A172 (cell line): ENCODE measurements at regions not wholly inside any gene's neighbourhood (a gene's known extent, or its start where the extent isn't known, plus 50 kb on each side); places are given as distances from the start of the nearest gene placed in this dataset.
A peak's percentile ranks its signal among the peaks of the same experiment; 100 is the strongest.

ENCODE experiments used
- DNase-seq: peaks from one replicate; pipeline ENCODE4 v3.0.0-alpha.2; 2015; ENCODE audit warnings: low spot score

DNA sequence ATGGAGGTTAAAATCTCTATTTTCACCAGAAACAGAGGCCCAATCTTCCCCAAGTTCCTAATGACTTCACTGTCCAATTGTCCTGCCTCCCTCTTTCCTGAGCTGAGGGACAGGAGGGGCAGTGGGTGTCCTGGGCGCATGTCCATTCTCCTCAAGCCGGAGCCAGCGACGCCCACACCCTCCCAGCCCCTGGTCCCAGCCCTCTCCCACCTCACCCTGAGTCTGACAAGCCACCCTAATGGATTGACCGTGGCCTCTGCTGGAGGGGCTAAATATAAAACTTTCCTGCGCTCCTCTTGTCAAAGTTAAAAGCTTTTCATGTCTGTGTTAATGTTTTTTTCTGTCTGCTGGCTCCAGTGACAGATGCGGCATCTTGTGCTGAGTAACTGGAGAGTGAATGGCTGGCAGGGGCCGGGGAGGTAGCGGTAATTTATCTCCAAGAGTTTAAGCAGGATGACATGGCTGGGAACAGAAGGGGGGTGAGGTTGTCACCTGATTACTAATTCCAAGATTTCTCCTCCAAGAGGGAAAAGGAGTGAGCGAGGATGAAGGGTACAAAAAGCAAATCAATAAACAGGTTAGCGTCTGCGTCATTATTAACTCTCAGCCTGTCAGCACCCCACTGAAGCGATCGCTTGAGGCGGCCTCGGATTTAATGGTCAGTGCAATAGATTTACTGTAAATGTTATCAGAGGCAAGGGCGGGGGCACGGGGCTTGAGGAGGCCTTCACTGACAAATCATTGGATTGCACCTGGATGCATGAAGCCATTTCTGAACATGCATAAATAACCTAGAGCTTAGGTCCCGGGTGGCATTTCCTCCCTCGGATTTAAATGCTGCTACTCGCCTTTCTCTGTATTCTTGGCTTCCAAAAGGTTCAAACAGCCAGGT lies 118.1 kb upstream of the MAFB start:
- DNase-seq: no peak

- no peak for DNase-seq
Measured at GRCh38 chr20:40807821-40808170, 118.8 kb upstream of the MAFB start.

DNA sequence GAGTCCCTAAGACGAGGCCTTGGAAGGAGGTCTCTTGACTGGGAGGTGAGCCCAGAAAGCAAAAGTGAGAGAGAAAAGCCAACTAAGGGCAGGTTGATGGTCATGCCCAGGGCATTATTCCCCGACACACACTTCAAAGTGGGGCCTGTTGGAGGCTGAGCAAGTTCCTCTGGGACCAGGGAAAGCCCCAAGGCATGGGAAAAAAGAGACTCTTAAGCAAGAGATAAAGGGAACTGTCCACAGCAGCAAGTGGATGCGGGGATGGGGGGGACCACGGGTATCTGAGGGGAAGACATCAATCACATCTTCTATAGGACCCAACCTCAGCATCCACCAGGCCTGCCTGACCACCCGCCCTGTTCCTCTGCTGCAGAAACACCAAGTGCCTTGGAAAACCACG lies 119.9 kb upstream of the MAFB start:
- DNase-seq: no peak

DNA sequence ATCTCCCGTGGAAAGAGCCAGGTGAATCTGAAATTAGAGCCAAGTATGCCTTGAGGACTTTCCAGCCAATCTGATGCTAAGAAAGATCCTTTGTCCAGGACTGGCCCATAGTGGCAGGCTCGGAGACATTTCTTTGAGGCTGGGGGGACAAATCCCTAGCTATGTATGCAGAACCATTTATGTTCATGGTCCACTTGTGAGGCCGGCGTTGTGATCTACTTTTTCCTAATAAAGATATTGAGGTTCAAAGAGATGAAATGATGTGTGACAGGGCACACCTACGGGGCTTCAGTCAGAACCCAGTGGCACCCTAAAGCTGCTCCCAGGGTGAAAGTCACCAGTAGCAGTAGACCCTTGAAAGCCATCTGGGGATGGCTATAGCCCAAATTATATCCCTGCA lies 120.3 kb upstream of the MAFB start:
- DNase-seq: no peak

DNA sequence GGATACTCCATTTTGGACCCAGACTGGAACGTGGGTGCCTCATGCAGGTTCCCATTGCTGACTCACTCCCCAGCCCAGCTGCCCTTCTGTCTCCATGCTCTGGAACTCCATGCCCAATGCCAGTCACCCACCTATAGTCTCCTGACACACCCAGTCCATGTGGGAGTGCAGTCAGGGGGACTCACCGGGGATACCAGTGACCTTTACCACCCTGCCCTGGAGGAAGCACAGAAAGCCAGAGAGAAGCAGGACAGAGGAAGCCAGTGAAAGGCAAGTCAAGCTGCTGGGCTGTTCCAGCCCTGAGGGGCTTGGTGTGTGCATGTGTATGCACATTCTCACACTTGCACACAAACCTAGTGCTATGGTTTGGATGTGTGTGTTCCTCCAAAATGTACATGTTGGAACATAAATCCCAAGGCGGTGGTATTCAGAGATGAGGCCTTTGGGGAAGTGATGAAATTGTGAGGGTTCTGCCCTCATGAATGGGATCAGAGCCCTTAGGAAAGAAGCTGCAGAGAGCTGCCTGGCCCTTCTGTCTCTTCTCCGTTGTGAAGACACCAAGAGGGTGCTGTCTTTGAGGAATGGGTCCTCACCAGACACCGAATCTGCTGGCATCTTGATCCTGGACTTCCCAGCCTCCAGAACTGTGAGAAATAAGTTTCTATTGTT lies 121.4 kb upstream of the MAFB start:
- DNase-seq: no peak

DNA sequence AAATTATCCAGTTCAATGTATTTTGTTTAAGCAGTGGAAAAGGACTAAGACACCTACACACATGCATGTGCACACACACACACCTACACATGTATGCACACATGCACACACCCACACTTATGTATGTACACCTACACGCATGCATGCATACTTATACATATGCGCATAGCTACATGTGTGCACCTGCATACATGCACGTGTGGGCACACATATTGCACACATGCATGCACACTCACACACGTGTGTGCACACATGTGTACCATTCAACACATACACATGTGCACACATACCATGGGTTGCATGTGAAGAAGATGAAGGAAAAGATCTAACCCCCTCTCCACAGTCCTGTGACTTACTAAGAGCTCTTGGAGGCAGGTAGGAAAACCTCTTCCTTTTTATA lies 122.0 kb upstream of the MAFB start:
- DNase-seq: no peak

DNA sequence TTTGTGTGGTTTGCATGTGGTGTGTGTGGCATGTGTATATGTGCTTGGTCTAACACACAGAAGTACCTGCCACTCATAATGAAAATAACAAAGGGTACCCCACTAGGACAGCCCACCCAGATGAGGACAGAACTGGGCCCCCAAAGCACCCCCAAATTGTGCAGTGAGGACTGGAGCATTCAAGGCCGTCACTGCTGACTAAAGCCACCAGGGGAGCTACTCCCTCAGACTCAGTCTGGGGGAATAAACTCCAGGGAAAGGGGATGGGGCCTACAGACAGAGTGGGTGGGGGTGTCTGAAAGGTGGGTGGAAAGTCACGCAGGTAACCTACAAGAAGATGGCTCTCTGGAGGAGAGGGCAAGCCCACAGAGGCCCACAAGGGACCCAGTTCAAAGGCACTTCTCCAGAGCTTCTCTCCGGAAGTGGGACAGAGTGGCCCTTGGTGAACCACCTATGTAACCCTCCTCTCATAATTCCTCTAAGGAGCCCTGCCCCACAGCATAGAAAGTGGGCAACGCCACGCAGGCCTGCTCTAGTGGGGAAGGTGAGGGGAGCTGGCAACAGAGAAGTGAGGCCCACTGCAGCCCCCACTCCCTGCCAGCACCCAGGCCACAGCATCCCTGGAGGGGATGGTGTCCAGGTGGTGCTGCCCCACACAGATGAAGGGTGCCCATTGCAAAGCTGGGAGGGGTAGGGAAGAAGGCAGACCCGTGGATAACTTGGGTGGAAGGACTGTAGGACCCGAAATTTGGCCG lies 122.8 kb upstream of the MAFB start:
- DNase-seq: no peak

GRCh38 chr20:40812415-40812925 lies 123.4 kb upstream of the MAFB start:
- DNase-seq: no peak

DNA sequence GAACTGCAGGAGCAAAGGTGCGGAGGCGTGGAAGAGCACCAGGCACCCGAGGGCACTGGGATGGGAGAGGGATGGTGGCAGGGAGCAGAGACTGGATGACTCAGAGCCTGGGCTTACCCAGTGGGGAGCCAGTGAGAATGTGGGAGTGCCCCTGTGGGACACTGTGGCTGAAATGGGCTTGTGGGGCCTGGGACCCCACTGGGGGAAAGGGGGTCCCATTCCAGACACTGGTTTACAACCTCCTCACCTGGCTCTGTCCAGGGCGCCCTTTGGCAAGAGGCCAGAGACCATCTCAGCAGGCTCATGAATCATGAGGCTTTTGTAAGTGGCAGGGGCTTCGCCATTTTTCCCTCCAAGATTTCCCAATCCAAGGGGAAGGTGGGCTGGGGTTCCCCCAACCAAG lies 124.0 kb upstream of the MAFB start:
- peak; percentile 34 for DNase-seq

GRCh38 chr20:40813708-40814630 lies 124.9 kb upstream of the MAFB start:
- no peak for DNase-seq

GRCh38 chr20:40814631-40814960 lies 125.6 kb upstream of the MAFB start:
- no peak for DNase-seq

DNA sequence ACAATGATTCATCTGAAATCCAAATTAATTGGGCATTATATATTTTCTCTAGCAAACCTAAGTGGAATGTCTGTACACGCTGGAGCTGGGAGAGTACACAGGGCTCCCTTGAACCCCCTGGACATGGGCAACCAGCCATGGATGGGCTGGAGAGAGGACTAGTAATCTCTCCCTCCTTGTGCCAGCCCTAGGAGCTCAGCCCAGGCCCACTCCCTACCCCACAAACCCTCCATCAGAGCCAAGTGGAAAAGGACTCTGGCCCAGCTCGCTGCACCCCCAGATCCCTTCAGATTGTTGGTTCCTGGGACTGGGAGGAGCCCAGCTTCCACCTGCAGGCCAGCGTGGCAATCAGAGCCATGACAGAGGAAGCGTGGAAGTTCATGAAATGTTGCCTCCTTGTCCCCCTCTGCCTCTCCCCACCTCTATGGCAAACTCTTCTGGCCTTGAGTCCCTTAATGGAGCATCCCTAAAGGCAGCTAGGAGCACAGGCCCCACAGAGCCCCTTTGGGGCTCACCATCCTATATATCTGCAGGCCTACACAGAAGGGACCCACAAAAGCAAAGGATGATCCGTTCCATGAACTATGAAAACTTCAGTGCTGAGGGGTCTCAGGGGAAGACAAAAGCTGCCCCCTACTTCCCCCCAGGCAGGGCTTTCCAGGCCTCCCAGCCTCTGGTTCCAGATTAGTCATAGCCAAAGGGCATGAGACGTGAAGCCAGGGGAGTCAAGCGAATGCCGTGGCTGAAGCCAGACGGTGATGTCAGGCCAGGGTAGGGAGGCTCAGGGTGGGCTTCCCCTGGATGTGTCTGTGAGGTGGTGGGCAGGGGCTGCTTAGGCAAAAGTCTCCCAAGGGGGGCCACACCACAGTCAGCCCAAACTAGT lies 126.4 kb upstream of the MAFB start:
- no peak for DNase-seq

DNA sequence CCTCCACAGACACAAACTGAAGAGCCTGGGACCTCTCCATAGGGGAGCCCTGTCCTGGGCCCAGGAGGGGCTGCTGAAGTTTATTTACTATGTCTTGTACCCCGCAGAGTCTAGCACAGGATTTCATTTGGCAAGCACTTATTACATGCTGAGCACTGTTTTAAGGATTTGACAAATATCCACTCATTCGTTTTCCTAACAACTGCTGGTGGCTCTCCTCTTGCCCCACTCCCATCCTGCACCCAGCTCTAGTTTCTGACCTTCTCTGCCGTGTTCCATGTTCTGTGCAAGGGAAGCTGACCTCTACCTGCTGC lies 127.0 kb upstream of the MAFB start:
- no peak for DNase-seq

GRCh38 chr20:40821429-40821828 lies 132.4 kb upstream of the MAFB start:
- no peak for DNase-seq

- no peak for DNase-seq
Measured at GRCh38 chr20:40826699-40827098, 137.7 kb upstream of the MAFB start.

DNA sequence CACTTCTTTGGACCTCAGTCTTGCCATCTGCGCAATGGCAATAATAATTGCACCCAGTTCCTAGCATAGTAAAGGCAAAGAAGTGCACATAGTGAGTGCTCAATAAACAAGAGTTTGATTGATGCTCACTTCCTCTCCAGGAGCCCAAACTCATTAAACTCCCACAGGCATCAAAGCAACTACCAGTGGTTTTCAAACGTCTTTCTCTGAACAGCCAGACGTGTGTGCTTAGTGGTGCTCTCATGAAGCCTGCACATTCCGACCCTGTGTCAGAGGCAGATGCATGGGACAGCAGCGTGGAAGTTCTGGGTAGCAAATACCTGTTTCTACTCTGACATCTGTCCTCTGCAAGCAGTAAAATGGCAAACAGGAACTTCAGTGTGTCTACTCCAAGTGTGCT lies 146.3 kb upstream of the MAFB start:
- no peak for DNase-seq

DNA sequence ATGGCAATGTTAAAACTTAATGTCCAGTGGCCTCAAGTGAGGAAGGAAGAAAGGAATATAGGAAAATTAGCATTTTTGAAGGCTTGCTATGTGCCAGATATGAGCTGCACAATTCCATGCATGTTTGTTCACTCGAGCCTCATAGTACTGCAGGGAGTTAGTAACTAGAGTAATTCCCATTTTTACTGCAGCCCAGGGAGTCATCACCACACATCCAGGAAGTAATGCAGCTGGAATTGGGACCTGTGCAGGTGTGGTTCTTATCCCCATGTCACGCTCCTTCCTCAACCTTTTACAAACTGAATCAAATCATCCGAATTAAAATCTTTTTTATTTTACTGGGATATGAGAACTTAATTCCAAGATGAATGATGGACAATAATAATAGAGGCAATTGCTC lies 149.5 kb upstream of the MAFB start:
- DNase-seq: no peak

GRCh38 chr20:40843251-40843650 lies 154.2 kb upstream of the MAFB start:
- DNase-seq: no peak

DNA sequence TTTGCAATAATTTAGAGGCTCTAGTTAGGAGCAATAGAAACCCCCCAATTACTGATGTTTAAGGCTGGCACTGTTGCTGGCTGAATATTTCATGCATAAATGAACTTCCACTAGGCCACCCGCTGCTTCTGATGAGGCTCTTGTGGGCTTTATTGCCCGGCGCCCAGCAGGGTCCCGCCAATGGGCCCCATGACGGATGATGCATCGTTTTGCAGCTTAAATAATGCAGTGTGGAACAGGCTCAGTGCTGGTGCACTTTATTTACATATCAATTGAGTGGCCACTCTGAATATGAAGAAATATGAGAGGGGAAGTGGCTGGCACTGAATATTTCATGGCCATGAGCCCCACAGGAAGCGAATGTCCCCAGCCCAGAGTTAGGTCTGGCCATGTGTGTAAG lies 155.3 kb upstream of the MAFB start:
- DNase-seq: no peak

DNA sequence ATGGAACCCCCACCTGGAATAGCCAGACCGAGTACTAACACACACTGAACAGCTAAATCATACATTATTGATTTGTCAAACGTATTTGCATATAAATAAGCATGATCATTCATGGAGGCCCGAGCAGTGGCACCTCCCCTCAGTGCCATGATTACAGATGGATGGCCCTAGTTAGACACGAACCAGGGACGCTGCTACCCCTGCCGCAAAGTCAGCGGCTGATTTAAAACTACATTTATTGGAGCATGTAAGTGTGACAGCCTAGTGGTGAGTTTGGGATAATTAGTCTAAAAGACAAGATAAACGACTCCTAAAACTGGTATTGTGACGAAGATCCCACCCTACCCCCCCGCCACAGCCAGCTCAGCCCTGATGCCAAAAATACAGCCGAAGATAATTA lies 159.1 kb upstream of the MAFB start:
- no peak for DNase-seq

DNA sequence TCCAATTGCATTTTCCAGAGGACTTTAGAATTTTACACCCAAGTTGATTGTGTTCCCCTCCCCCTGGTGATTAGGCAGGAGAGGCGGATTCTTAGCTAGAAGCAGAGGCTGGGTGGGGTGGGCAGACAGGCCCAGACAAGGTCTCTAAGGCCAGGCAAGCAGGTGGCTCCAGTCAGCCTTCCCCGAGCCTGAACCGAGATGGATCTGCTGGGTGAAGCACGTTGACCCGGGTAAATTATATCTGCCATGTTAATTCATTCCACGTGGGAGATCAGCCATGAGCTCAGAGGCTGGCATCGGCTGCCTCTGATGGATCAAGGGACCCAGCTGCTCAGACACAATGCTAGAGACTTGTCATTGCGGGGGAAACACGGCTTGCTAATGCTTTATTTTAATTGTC lies 159.5 kb upstream of the MAFB start:
- no peak for DNase-seq
